HFFc6 (cell line): ENCODE measurements at regions not wholly inside any gene's neighbourhood (a gene's known extent, or its start where the extent isn't known, plus 50 kb on each side); places are given as distances from the start of the nearest gene placed in this dataset.

Source experiments
- DNase-seq: peaks from one replicate; pipeline ENCODE4 v3.0.0-alpha.2; 2018
- H3K27ac Mint-ChIP-seq: 2 replicates; pipeline ENCODE4 v1.8.0; 2020; ENCODE audit warnings: mild to moderate bottlenecking, mixed read lengths
- H3K27me3 Mint-ChIP-seq: 2 replicates; pipeline ENCODE4 v1.8.0; 2021; ENCODE audit warnings: mild to moderate bottlenecking, moderate library complexity, mixed read lengths; ENCODE audit not compliant: insufficient read depth
- H3K36me3 Mint-ChIP-seq: 2 replicates; pipeline ENCODE4 v1.8.0; 2021; ENCODE audit warnings: low read depth, mixed read lengths
- H3K4me1 Mint-ChIP-seq: 2 replicates; pipeline ENCODE4 v1.8.0; 2020; ENCODE audit warnings: low read depth, mixed read lengths
- H3K4me3 Mint-ChIP-seq: 2 replicates; pipeline ENCODE4 v1.8.0; 2020; ENCODE audit warnings: mild to moderate bottlenecking, moderate library complexity, mixed read lengths
- H3K9me3 Mint-ChIP-seq: 2 replicates; pipeline ENCODE4 v1.8.0; 2020; ENCODE audit warnings: mild to moderate bottlenecking, mixed read lengths
- TF ChIP-seq, protein P1 (sequence below): fragments of 200-600 bp; sonication (generic); IDR thresholded peaks from 2 replicates; pipeline ENCODE4 v1.5.0; 2021; ENCODE audit warnings: antibody characterized with exemption, mild to moderate bottlenecking

DNA sequence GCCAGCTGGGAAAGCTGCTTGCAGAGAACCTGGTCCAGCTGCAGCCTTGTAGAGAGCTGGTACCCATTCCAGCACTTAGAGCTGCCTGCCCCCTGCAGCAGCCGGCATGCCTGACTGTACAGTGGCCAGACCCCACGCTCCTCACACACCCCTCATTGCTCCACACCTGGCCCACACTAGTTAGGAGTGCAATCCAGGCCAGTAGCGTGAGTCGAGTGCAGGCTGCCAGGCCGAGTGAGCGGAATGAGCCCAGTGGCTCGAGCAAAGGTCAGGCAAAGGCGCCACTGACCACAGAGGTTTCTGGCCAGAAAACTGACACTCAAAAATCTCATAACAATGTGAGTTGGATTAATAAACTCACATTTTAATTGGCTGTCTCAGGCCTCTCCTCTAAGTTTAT lies 921.7 kb upstream of the KCND2 start:
- Mint-ChIP-seq H3K27me3 (0 out of 2 replicates have a peak, but pooled peaks cover 2% of the 10 kb centered on the region), H3K27ac (no peak overlapping the region), H3K36me3 (no peaks in the 10 kb centered on the region; the same call in 1 of the 2 replicates), H3K4me1 (no peaks in the 10 kb centered on the region), H3K9me3 (peaks cover 19% of the 10 kb centered on the region), H3K4me3 (no peak overlapping the region)
- TF ChIP-seq, protein P1, sequence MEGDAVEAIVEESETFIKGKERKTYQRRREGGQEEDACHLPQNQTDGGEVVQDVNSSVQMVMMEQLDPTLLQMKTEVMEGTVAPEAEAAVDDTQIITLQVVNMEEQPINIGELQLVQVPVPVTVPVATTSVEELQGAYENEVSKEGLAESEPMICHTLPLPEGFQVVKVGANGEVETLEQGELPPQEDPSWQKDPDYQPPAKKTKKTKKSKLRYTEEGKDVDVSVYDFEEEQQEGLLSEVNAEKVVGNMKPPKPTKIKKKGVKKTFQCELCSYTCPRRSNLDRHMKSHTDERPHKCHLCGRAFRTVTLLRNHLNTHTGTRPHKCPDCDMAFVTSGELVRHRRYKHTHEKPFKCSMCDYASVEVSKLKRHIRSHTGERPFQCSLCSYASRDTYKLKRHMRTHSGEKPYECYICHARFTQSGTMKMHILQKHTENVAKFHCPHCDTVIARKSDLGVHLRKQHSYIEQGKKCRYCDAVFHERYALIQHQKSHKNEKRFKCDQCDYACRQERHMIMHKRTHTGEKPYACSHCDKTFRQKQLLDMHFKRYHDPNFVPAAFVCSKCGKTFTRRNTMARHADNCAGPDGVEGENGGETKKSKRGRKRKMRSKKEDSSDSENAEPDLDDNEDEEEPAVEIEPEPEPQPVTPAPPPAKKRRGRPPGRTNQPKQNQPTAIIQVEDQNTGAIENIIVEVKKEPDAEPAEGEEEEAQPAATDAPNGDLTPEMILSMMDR = no peak
- DNase-seq = no peak

- DNase-seq = no peak
- Mint-ChIP-seq H3K27ac (no peak overlapping the region), H3K27me3 (no peaks in the 10 kb centered on the region; the same call in 1 of the 2 replicates), H3K36me3 (no peaks in the 10 kb centered on the region), H3K9me3 (peaks cover 28% of the 10 kb centered on the region), H3K4me1 (no peaks in the 10 kb centered on the region), H3K4me3 (no peak overlapping the region)
- TF ChIP-seq, protein P1 = no peak
Measured at GRCh38 chr7:119374436-119374835, 898.5 kb upstream of the KCND2 start.

GRCh38 chr7:119377861-119378260 lies 895.1 kb upstream of the KCND2 start:
- DNase-seq = no peak
- H3K27me3 Mint-ChIP-seq = no peaks in the 10 kb centered on the region
- H3K4me3 Mint-ChIP-seq = no peak overlapping the region
- TF ChIP-seq, protein P1 = no peak
- no peaks in the 10 kb centered on the region for H3K36me3 Mint-ChIP-seq
- H3K9me3 Mint-ChIP-seq = peaks cover 8% of the 10 kb centered on the region; the same call in 1 of the 2 replicates
- no peaks in the 10 kb centered on the region for H3K4me1 Mint-ChIP-seq
- H3K27ac Mint-ChIP-seq = no peak overlapping the region

- H3K9me3 Mint-ChIP-seq = peaks cover 14% of the 10 kb centered on the region
- TF ChIP-seq, protein P1 = no peak
- H3K27ac Mint-ChIP-seq = no peak overlapping the region
- no peaks in the 10 kb centered on the region for H3K27me3 Mint-ChIP-seq
- no peaks in the 10 kb centered on the region for H3K36me3 Mint-ChIP-seq
- no peak for DNase-seq
- H3K4me3 Mint-ChIP-seq = no peak overlapping the region
- no peaks in the 10 kb centered on the region for H3K4me1 Mint-ChIP-seq
Measured at GRCh38 chr7:119382726-119383125, 890.2 kb upstream of the KCND2 start.

DNA sequence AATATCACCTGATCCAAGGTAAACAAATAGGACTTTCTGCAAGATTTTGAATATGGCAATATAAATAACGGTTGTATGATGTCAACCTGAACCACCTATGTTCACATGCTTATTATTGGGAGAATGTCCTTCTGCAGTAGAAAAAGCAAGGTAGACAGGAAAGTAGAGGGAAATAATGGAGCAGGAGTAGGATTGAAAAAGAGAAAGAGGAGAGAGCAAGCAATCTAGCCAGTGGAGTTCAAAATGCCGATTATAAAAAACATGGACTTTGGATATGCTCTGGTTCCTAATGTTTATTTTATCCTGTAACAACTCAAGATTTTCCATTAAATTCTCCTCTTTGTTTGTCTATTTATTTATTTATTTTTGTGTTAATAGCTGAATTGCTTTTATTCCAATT lies 878.0 kb upstream of the KCND2 start:
- H3K4me3 Mint-ChIP-seq = no peak overlapping the region

More for the DNA sequence above, 878.0 kb upstream of the KCND2 start:
- DNase-seq = no peak
- no peaks in the 10 kb centered on the region for H3K36me3 Mint-ChIP-seq
- no peaks in the 10 kb centered on the region for H3K4me1 Mint-ChIP-seq
- H3K27me3 Mint-ChIP-seq = no peaks in the 10 kb centered on the region
- H3K9me3 Mint-ChIP-seq = peaks cover 13% of the 10 kb centered on the region
- TF ChIP-seq, protein P1 = no peak
- no peak overlapping the region for H3K27ac Mint-ChIP-seq
